A549 (cell line): ENCODE measurements at regions not wholly inside any gene's neighbourhood (a gene's known extent, or its start where the extent isn't known, plus 50 kb on each side); places are given as distances from the start of the nearest gene placed in this dataset.

ENCODE experiments used
- ATAC-seq, 2 experiments: fragments of 200-7000 bp in 1 of 2; fragments of >200 bp in 1 of 2; cut with Nextera tagmentation in 1 of 2; cut with Tn5 transposase in 1 of 2; 3 replicates each; pipeline versions ENCODE4 v1.8.0 to v1.9.1; 2018 to 2020; ENCODE audit warnings: mild to moderate bottlenecking in 1 of 2, moderate library complexity in 1 of 2
- CTCF ChIA-PET: fragments of 300-600 bp; sonication (Branson Sonifier 250); formaldehyde crosslinking; extraction: SDS; loops from one replicate; lab custom pipeline; 2021; ENCODE audit warnings: antibody characterized with exemption, inconsistent platforms; lab: Yijun Ruan, JAX
- POLR2A ChIA-PET: fragments of 350-600 bp; formaldehyde crosslinking; extraction: SDS; loops from one replicate; lab custom pipeline; 2021; ENCODE audit warnings: antibody characterized with exemption, inconsistent platforms; lab: Yijun Ruan, JAX
- DNase-seq, 2 experiments: peaks; one replicate each; pipeline versions ENCODE4 v3.0.0 to v3.0.0-alpha.2; 2011 to 2016; ENCODE audit warnings: low read depth in 1 of 2, low spot score in 1 of 2
- FAIRE-seq: peaks from 2 replicates; lab custom pipeline; 2011; peaks lifted over from hg19 to GRCh38; lab: Jason Lieb, UNC
- H3K27ac ChIP-seq, 2 experiments: fragments of >200 bp; sonication (Bioruptor Twin); formaldehyde crosslinking; 3 replicates each; pipeline ENCODE4 v1.5.1; 2016 to 2017
- H3K4me1 ChIP-seq: fragments of >200 bp; sonication (Bioruptor Twin); formaldehyde crosslinking; 3 replicates; pipeline ENCODE4 v1.6.1; 2016
- H3K4me2 ChIP-seq: fragments of >200 bp; sonication (Bioruptor Twin); formaldehyde crosslinking; 3 replicates; pipeline ENCODE4 v1.6.1; 2016
- H3K4me3 ChIP-seq: fragments of >200 bp; sonication (Bioruptor Twin); formaldehyde crosslinking; 3 replicates; pipeline ENCODE4 v1.5.1; 2016
- H3K9me3 ChIP-seq: fragments of >200 bp; sonication (Bioruptor Twin); formaldehyde crosslinking; 3 replicates; pipeline ENCODE4 v1.6.1; 2016
- BCL3 ChIP-seq: fragments of >200 bp; sonication (Bioruptor Twin); formaldehyde crosslinking; IDR thresholded peaks from 3 replicates; pipeline ENCODE4 v1.6.1; 2016
- BHLHE40 ChIP-seq: IDR thresholded peaks from 2 replicates; pipeline ENCODE4 v1.6.1; 2012; ENCODE audit warnings: low read depth, low read length, inconsistent platforms
- CBX2 ChIP-seq: fragments of 200-600 bp; sonication (generic); IDR thresholded peaks from 2 replicates; pipeline ENCODE4 v1.6.1; 2016; ENCODE audit warnings: low read depth, mild to moderate bottlenecking, borderline replicate concordance
- CHD2 ChIP-seq: fragments of 150-350 bp; IDR thresholded peaks from 2 replicates; pipeline ENCODE4 v1.6.1; 2014; ENCODE audit warnings: low read length; ENCODE audit not compliant: partially characterized antibody
- CHD4 ChIP-seq: fragments of 200-600 bp; sonication (generic); IDR thresholded peaks from 2 replicates; pipeline ENCODE4 v1.6.1; 2016; ENCODE audit warnings: antibody characterized with exemption, mild to moderate bottlenecking, borderline replicate concordance
- ELK1 ChIP-seq: fragments of 150-350 bp; IDR thresholded peaks from 2 replicates; pipeline ENCODE4 v1.6.1; 2014; ENCODE audit warnings: low read depth, mild to moderate bottlenecking, low read length
- ESRRA ChIP-seq: fragments of 150-350 bp; IDR thresholded peaks from 2 replicates; pipeline ENCODE4 v1.6.1; 2014; ENCODE audit warnings: mild to moderate bottlenecking, low read length, borderline replicate concordance
- FOXS1 ChIP-seq: fragments of 250-450 bp; sonication (Bioruptor Pico); IDR thresholded peaks from 2 replicates; pipeline ENCODE4 v1.5.0; 2020; ENCODE audit warnings: mild to moderate bottlenecking, moderate library complexity
- HDAC2 ChIP-seq: fragments of 200-600 bp; sonication (generic); IDR thresholded peaks from 2 replicates; pipeline ENCODE4 v1.6.1; 2016
- HEYL ChIP-seq: fragments of 250-450 bp; sonication (Bioruptor Pico); IDR thresholded peaks from 2 replicates; pipeline ENCODE4 v1.8.0; 2021; ENCODE audit warnings: mild to moderate bottlenecking, moderate library complexity
- HOXB13 ChIP-seq: fragments of 250-450 bp; sonication (Bioruptor Pico); IDR thresholded peaks from 2 replicates; pipeline ENCODE4 v1.5.0; 2020; ENCODE audit warnings: low read depth, mild to moderate bottlenecking, moderate library complexity
- JUNB ChIP-seq: fragments of >200 bp; sonication (Bioruptor Twin); formaldehyde crosslinking; IDR thresholded peaks from 2 replicates; pipeline ENCODE4 v1.6.1; 2016
- MAX ChIP-seq: IDR thresholded peaks from 2 replicates; pipeline ENCODE4 v1.6.1; 2012
- MAZ ChIP-seq: fragments of 150-350 bp; IDR thresholded peaks from 2 replicates; pipeline ENCODE4 v1.6.1; 2014; ENCODE audit warnings: antibody characterized with exemption, low read depth, low read length, borderline replicate concordance
- NPAS2 ChIP-seq: fragments of 250-450 bp; sonication (Bioruptor Pico); IDR thresholded peaks from 2 replicates; pipeline ENCODE4 v1.8.0; 2022; ENCODE audit warnings: mild to moderate bottlenecking, moderate library complexity, borderline replicate concordance
- RAD21 ChIP-seq, 2 experiments: fragments of >200 bp in 1 of 2; sonication (Bioruptor Twin) in 1 of 2; formaldehyde crosslinking in 1 of 2; IDR thresholded peaks in 1 of 2; conservative IDR thresholded peaks in 1 of 2; 2 replicates in 1 of 2; 3 replicates in 1 of 2; pipeline ENCODE4 v1.6.1; 2012 to 2018; ENCODE audit warnings: inconsistent platforms in 1 of 2
- RCOR1 ChIP-seq: fragments of 150-350 bp; IDR thresholded peaks from 2 replicates; pipeline ENCODE4 v1.6.1; 2014; ENCODE audit warnings: antibody characterized with exemption, low read length, low read depth
- RNF2 ChIP-seq: fragments of 200-600 bp; sonication (generic); IDR thresholded peaks from 2 replicates; pipeline ENCODE4 v1.6.1; 2016; ENCODE audit warnings: low read depth, mild to moderate bottlenecking, antibody characterized with exemption, moderate library complexity, borderline replicate concordance
- SMC3 ChIP-seq: fragments of >200 bp; sonication (Bioruptor Twin); formaldehyde crosslinking; IDR thresholded peaks from 3 replicates; pipeline ENCODE4 v1.6.1; 2018; ENCODE audit warnings: inconsistent platforms
- TFCP2L1 ChIP-seq: fragments of 250-450 bp; sonication (Bioruptor Pico); IDR thresholded peaks from 2 replicates; pipeline ENCODE4 v1.5.0; 2021; ENCODE audit warnings: mild to moderate bottlenecking
- TP53 ChIP-seq: fragments of 250-450 bp; sonication (Bioruptor Pico); IDR thresholded peaks from 2 replicates; pipeline ENCODE4 v1.5.0; 2021; ENCODE audit warnings: mild to moderate bottlenecking, moderate library complexity
- ZC3H11A ChIP-seq: fragments of 450-650 bp; IDR thresholded peaks from 2 replicates; pipeline ENCODE4 v1.6.1; 2014; ENCODE audit warnings: antibody characterized with exemption, mild to moderate bottlenecking
- ZNF302 ChIP-seq: fragments of 250-450 bp; sonication (Bioruptor Pico); IDR thresholded peaks from 2 replicates; pipeline ENCODE4 v1.9.0; 2021; ENCODE audit warnings: inconsistent platforms, mild to moderate bottlenecking, moderate library complexity
- WGBS: methylation state at CpG from one replicate; pipeline ENCODE4 v1.1.6; 2017; ENCODE audit errors: missing lambda C conversion rate; 5-methylcytosine and 5-hydroxymethylcytosine counted together

GRCh38 chr14:71194251-71194650 lies 287.0 kb downstream of the PCNX1 start:
- POLR2A ChIA-PET: no interaction called here
- FAIRE-seq (no peak), ATAC-seq (no peak)
- no peak overlapping the region for H3K4me2 ChIP-seq
- H3K4me1 ChIP-seq: no peaks in the 10 kb centered on the region
- no peak overlapping the region for H3K27ac ChIP-seq
- H3K4me3 ChIP-seq: no peak overlapping the region
- TF ChIP-seq RAD21 (conservative IDR thresholded peaks at IDR 0.05 in 1 of 2, IDR thresholded peaks at IDR 0.05 in 1 of 2) (no peak), CHD4 (no peak), TP53 (CRISPR knock-in tag) (no peak), ZNF302 (no peak), ESRRA (no peak), MAX (no peak)
- TF ChIP-seq, all 56 proteins: peak for 0
- WGBS: 81% methylated on average over 1 of the region's 1 CpG
- CTCF ChIA-PET: no interaction called here
- no peak for DNase-seq
- H3K9me3 ChIP-seq: no peaks in the 10 kb centered on the region

- no peaks in the 10 kb centered on the region for H3K4me1 ChIP-seq
- no peak for TF ChIP-seq TFCP2L1 (CRISPR knock-in tag)
- WGBS: 38% methylated on average over 6 of the region's 6 CpGs
- FAIRE-seq (no peak), ATAC-seq (no peak), DNase-seq (no peak)
- no peak overlapping the region for H3K27ac ChIP-seq
- H3K9me3 ChIP-seq: no peaks in the 10 kb centered on the region
- H3K4me2 ChIP-seq: no peak overlapping the region
- POLR2A ChIA-PET: no interaction called here
- CTCF ChIA-PET: interaction anchor here (1.7 to 1.9 kb wide), 2 partner anchors 58 to 556 kb away, joined by 3 to 5 read pairs; no protein-coding TSS in a partner anchor
- no peak overlapping the region for H3K4me3 ChIP-seq
Observed at GRCh38 chr14:71196921-71197320, 289.7 kb downstream of the PCNX1 start.

GRCh38 chr14:71198687-71199086 lies 291.4 kb downstream of the PCNX1 start:
- ChIA-PET POLR2A (no interaction called here), CTCF (interaction anchor here (0.6 to 1.4 kb wide), 4 partner anchors 11 to 1524 kb away, joined by 3 to 4 read pairs (median 3); no protein-coding TSS in a partner anchor)
- Histone ChIP-seq H3K4me1 (no peaks in the 10 kb centered on the region), H3K4me2 (no peak overlapping the region), H3K4me3 (no peak overlapping the region), H3K9me3 (no peaks in the 10 kb centered on the region), H3K27ac (no peak overlapping the region)
- ATAC-seq (no peak), DNase-seq (no peak), FAIRE-seq (no peak)
- 30% methylated on average over 5 of the region's 5 CpGs for WGBS
- no peak for TF ChIP-seq ZNF302
- TF ChIP-seq RNF2: no peak
- TF ChIP-seq ESRRA: no peak
- TF ChIP-seq BCL3: no peak
- no peak for TF ChIP-seq HEYL (CRISPR knock-in tag)
- no peak for TF ChIP-seq NPAS2 (CRISPR knock-in tag)
- no peak for TF ChIP-seq TFCP2L1 (CRISPR knock-in tag)
- no peak for TF ChIP-seq MAZ
- TF ChIP-seq HOXB13 (CRISPR knock-in tag): no peak
- no peak for TF ChIP-seq BHLHE40
- TF ChIP-seq ZC3H11A: no peak
- TF ChIP-seq HDAC2: no peak
- TF ChIP-seq CHD2: no peak
- no peak for TF ChIP-seq RCOR1
- no peak for TF ChIP-seq SMC3
- no peak for TF ChIP-seq JUNB
- TF ChIP-seq FOXS1 (CRISPR knock-in tag): no peak
- TF ChIP-seq ELK1: no peak
- no peak for TF ChIP-seq CBX2
